ENCODE measurements at regions not wholly inside any gene's neighbourhood (a gene's known extent, or its start where the extent isn't known, plus 50 kb on each side); places are given as distances from the start of the nearest gene placed in this dataset.

DNA sequence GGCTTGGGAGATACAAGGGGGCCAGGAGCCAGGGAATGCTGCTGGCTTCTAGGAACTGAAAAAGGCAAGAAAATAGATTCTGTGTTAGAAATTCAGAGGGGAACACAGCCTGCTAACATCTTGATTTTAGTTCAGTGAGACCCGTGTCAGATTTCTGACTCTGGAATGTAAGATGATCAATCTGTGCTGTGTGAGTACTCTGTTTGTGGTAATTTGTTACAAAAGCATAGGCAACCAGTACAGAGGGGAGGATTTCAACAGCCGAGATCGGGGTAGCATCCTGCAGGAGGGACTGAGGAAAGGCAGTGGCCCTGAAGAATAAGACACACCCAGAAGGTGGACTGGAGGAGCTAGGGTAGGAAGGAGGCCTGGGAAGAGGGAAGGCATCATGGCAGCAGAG is 410.0 kb upstream of the CCDC196 start:
- no peak for DNase-seq

DNA sequence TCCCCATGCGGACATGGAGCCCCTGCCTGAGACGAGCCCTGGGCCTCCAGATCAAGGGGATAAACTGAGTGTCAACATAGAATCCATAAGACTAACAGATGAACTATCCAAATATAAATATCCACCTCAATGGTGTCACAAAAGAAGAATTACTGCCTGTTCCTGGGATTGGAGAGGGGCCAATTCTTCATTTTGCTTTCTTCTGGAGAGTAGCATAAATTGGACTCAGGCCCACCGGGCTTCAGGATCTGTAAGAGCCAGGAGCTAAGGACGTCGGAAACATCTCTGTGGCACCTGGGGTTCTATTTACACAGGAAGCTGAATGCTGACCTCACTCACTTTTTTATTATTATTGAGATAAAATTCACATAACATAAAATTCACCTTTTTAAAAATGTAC is 408.2 kb upstream of the CCDC196 start:
- DNase-seq = no peak

DNA sequence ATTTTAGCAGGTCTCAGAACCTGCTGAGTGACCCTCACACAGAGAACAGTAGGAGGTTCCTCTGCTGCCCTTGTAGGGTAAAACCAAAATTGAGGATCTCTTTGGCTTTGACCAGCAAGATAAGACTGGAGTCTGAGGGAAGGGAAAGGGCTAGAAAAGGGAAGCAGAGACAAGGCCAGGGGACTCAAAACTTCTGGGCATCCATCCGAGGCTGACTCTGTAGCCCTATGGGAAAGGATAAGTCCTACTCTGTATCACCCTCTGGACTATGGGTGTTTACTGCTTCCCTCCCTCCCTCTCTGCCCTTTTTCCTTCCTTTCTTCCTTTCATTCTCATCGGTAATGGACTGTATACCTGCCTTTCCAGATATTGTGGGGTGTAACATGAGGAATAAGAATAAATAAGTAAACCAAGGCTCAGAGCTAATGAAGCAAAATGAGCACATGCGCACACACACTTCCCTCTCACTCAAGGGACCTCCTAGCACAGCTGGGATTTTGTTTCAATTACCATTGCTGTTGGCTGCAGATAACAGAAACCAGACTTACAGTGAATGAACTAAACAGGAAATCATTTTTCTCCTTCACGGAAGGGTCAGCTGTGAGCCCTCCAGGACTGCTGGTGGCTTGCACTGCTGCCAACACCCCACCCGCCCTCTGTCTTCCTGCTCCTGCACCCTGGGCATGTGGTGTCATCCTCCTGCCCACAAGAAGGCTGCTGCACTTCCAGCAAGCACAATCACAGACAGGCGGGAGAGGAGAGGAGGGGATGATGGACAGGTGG is 404.4 kb upstream of the CCDC196 start:
- DNase-seq = no peak

DNA sequence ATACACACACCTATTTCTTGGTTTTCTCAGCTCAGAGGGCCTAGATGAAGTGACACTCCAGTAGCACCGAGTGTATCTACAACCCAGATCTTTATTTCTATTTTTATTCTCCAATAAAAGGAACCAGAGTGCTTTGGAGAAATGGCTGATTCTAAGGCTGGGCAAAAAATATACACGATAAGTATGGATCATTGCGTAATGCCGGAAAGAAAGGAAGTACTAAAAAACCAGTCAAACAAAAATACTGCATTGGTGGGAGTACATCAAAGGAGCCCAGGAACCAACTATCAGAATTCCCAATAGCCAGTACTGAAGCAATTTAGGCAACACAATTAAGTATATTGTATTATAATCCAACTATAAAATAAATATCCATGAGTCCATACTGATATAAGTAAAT is 400.9 kb upstream of the CCDC196 start:
- DNase-seq = no peak

DNA sequence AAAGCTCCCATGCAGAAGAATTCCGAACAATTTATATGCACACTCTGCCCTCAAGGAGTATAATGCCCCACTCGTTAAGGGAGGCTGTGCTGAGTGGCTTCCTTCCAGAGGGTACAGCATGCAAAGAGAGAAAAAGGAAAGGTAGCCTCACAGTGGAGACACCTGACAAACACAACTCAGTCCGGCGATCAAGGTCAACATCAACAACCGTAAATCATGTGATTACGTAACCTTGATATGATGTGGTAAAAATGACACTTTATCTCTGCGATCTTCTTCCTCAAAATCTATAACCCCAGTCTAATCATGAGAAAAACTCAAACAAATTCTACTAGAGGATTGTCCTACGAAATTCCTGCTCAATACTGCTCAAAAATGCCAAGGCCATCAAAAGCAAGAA is 400.5 kb upstream of the CCDC196 start:
- DNase-seq = no peak

DNA sequence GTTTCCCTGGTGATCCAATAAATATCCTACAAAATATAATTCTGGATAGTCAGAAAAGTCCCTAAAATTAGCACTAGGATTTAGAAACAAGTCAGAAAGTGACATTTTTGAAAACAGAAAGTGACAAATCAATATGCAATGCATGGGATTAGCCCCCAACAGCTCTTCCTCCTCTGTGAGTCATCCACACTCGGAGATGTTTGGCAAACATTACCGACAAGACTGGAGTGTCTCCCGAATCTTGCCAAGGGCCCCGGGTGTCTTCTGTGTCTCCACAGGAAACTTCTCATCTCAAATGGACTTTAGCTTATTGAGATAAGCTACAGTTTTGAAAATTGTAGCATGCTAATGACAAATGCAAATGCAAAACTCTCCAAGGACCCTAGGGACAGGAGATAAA is 398.9 kb upstream of the CCDC196 start:
- DNase-seq = no peak

DNA sequence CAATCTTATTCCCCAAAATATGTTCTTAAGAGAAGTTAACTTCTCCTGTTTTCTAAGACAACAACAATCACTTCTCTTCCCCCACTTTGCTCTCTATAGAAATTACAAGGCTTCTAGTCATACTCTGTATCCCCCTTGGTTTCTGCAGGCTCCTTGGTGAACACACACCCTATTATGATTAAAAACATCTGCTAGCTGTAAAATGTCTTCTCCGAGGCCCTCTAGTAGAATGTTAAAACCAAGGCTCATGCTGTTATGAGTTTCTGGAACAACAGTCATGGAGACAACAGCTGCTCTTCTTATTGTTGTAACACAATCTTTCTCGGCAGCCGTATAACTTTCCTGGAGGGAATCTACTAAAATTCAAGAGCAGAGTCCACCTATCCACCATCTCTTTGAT is 397.5 kb upstream of the CCDC196 start:
- DNase-seq = no peak

DNA sequence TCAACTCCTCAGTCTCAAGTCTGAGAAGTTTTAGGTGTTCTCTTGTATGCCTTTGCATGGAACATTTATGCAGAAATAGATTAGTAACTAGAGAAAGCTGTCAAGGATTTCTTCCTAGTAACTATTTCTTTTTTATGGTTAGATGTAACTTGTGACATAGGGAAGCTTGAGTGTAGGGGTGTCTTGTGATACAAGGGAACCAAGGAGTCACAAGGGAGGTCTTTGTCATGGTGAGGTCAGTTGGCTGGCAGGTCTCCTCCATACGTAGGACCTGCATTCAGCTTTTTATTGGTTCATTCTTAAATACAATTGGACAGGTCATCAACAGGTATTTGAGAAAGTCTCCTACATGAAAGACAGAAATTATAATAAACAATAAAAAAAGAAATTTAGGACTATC is 394.0 kb upstream of the CCDC196 start:
- DNase-seq = no peak

DNA sequence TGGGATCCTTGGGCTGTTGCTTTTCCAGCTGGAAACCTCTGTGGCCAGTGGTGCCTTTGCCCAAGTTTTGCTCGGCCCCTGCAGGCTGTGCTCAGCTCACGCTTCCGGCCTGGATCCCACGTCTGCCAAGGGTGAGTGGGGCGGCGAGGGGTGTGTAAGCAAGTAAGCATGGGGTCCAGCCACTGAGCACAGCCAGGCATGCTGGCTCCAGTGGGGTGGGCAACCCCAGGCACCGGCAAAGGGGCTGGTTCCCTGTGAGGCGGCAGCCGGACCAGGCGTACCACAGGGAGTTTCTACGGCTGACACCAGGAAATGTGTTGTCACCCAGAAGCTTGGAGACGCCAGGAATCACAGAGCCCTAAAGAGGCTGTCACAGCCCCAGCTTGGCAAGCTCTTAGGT is 393.4 kb upstream of the CCDC196 start:
- no peak for DNase-seq

DNA sequence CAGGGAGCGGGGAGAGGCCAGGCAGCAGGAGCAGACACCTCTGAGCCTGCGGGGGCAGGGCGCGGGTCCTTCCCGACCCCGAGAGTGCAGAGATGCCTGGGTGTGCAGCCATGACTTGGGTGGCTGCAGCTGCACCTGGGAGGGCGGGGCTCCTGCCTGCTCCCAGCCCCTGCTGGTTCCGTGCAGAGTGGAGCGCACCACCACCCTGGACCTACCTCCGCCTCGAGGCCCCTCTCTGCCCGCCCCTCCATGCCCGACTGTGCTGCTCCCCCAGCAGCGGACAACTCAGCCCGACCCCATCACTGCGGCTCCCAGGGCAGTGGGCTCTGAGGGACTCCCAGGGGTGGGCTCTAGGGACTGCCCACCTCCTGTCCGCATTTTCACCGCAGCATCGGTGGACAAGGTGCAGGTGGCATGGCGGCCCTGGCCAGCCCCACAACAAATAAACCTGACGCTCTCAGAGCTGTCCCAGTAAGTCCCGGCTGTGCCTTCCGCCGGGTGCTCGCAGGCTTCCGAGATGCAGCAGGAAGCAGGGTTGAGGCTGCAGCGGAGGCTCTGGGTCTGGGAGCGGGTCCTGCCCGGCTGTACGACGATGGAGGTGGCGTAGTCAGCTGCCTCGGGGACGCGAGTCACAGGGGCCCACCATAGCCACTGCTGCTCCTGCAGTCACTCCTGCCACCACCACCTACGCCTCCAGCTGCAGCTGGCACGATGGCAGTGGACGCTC is 392.0 kb upstream of the CCDC196 start:
- DNase-seq = no peak

DNA sequence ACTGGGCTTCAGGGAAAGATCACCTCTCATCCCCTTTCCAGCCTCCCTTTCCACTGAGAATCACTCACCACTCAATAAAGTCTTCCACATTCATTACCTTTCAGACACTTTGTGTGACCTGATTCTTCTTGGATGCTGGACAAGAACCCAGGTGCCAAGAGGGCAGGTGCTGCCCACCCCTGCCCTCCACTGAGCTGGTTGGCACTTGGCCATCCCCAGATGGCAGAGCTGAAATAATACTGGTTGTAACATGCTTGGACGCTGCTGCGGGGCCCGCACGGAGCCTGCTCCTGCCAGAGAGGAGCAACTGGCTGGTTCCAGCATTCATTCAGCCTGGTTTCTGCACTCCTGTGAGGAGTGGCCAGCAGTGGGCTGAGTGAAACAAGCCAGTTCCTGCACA is 386.7 kb upstream of the CCDC196 start:
- no peak for DNase-seq

DNA sequence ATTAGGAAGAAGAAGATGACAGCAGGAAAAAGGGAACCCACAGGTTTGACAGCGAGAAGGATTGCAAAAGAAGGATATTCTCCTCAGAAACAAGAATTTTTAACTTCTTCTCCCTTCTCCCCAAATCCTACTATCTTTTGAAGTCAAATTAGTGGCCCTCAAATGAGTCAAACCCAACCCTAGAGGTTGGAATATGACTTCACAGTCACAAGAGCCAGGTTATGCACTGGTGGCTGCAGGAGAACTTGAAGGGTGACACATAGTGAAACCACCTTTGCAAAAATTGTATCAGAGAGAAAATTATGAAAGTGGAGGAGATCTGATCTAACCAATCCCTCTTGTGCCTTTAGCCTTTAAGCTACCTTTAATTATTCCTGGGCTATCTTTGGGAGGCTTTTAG is 386.2 kb upstream of the CCDC196 start:
- no peak for DNase-seq

DNA sequence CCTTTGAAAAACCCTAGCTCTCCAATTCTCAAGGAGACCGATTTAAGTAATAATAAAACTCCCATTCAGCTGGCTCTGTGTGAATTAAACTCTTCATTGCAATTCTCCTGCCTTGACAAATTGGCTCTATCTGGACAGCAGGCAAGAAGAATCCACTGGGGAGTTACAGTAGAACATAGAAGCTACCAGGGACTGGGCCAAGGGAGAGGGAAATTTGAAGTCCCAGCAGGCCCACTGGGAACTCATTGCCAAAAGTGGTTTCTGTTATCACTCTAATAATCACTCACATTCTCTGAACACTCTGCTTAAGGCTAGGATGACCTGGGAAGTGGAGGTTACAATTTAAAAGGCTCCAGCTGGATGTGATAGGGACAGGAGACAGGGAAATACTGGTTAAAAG is 384.5 kb upstream of the CCDC196 start:
- DNase-seq = no peak

DNA sequence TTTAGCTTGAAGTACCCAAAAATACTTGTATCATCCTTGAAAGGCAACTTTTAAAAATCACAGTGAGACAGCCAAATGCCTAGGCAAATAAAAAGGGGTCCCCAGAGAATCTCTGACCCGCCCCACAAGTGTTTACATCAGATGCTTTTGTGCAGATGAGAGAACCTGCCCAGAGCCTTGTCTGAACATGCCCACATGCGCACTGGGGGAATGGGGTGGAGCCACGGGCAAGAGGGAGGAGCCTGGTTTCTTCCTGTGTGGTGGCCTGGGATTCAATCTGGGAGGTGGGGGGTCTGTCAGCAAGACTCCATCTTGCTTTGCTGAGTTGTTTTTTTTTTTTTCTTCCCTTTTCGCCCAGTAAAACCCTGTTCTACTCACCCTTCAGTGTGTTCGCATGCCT is 381.7 kb upstream of the CCDC196 start:
- no peak for DNase-seq

DNA sequence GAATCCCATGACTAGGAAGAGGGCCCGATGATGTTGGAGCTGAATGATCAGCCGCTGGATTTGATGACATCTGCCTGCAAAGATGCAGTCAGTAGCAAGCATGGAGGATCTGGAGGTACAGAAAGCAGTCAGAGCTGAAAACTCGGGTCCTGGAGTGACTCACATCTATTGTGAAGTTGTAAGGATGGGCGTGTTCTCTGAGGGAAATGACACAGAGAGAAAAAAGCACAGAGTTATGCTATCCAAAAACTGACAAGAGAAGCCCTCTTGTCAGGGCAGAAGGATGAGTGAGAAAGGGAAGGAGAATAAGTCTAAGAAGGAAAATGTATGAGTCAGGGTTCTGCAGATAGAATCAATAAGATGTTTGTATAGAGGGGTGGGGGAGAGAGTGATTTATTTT is 380.4 kb upstream of the CCDC196 start:
- no peak for DNase-seq

DNA sequence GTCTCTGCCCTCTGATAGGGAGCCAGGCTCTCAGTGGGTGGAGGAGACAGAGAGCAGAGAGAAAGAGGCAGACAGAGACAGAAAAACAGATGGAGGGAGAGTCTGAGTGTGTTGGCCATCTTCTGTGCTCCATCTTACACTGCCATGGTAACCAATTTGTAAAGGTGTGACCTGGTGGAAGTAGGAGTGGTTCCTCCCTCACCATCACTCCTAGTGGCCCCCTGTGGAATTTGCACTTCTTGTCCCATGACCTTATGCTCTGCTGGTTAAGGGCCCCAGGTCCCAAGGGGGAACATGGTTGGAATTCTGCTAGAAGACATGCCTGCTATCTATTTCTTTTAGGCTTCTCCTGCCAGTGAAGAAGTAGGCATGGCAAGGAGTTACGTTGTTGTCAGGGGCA is 376.7 kb upstream of the CCDC196 start:
- DNase-seq = no peak

DNA sequence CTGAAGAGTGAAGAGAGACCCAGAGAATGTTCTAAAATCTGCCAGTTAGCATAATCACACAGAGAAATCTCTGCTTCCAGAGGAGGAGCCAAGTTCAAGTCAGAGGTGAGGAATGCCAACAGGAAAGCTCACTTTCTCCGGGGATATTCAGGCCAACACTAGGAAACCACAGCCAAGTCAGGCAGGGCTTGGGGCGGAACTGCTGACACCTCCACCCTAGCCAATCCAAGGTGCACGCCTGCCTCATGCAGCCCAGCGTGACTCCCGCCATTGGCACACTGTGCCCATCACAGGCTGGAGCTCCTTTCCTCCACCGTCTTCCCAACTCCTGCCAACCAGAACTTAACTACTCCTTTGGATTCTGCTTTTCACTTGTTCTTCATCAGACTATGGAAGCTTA is 374.3 kb upstream of the CCDC196 start:
- peak; percentile 44 for DNase-seq

DNA sequence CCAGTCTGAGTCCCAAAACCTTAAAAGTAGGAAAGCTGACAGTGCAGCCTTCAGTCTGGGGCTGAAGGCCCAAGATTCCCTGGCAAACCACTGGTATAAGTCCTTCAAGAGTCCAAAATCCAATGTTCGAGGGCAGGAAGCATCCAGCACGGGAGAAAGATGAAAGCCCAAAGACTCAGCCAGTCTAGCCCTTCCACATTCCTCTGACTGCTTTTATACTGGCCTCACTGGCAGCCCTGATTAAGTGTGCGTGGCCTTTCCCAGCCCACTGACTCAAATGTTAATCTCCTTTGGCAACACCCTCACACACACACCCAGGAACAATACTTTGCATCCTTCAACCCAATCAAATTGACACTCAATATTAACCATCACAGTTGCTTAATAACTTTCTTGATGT is 372.1 kb upstream of the CCDC196 start:
- no peak for DNase-seq

DNA sequence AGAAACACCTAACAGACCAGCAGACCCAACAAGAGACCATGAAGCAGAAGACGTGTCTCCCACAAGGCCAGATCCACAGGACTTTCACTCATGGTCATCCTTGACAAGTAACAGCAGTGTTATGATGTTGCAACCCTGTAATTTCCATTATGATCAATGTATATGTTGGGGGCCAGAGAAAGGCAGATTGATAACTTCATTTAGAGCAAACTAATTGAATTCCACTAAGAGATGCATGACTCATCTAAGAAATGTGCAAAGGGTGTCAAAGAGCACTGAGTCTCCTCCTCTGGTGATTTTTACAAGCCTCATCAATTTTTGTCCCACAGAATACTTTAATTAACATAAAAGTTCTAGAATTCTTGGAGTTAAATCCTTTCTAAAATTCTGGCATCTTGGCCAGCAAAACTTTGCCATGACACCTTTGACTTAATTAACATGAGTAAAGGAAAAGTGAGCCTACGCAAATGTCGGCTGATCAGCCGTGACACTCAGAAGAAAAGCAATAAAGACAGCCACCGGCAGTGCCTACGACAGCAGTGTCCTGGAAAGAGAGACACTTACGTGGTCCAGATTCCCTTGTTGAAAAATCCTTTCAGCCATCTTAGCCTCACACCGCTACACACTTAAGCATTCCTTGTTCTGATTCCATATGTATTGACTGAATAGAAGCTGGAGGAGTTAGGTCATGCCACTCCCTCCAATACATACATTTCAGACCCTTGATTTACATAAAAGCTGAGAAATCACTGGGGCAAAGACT is 370.2 kb upstream of the CCDC196 start:
- DNase-seq = no peak

DNA sequence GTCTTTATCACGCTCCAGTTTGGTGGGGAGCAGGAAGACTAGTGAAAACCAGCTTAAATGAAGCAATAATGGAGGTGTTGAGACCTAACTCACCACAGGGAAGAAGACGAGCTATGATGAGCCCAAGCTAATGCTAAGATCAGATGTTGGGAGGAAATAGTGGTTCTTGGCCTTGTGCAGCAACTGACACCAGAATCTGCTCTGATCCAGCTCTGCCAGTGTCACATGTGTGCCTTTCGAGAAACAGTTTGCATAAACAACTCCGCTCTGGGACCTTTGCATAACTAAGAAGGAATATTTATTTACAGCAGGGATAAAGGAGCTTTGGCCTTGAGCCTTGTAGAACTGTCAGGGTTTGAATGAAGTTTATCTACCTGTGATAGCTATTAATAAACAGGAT is 369.4 kb upstream of the CCDC196 start:
- DNase-seq = no peak

DNA sequence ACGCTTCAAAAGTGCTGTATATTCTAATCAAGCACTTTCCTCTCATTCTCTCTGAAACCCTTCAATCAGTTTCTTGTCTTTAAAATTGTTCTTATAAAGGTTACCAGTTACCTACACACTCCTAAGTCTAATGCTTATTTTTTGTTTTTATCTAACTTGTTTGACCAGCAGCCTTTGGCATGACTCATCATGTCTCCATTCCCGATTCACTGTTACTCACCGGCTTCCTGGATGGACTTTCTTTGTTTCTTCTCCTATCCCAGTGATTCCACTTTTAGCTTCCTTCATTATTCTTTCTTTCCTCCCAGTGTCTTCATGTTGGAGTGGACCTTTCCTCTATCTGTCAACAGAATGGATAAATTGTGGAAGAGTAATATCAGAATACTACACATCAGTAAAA is 368.6 kb upstream of the CCDC196 start:
- no peak for DNase-seq

DNA sequence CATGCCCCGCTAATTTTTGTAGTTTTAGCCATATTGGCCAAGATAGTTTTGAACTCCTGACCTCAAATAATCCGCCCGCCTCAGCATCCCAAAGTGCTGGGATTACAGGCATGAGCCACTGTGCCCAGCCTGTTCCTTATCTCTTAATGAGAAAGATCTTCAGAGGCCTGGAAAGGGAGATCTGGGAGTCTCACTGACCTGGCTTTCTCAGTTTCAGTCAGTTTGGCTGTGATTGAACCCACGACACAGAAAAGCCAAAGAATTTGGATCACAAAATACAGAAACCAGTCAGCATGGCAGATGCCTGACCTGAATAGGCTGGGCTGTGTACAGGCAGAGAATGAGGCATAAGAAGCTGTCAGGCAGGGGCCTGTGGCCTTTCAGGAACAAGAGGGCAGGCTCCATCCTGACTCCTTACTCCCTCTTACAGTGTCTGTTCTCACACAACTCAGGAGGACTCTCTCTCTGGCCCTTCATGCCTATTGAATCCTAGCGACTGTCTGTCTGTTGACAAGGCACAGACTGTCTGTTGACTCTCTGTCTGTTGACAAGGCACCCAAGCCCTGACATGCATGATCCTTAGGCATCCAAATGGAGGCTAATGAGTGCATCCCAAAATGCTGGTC is 366.5 kb upstream of the CCDC196 start:
- no peak for DNase-seq

DNA sequence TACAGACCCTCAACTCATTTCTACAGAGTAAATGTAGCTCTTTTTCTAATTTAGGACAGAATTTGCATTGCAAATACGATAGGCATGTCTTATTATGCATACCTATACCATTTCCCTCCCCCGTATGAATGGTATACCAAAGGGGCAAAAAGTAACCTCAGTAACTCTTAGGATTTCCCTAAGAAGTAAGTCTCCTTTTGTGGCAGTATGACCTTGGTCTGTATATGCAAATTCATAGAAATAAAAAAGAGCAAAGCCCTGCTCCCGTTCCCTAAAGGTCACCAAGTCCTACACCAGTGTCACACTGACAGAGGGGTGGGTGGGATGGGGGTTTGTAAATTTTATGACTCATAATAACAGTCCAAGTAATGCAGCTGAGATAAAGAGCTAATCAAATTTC is 365.8 kb upstream of the CCDC196 start:
- DNase-seq = no peak

DNA sequence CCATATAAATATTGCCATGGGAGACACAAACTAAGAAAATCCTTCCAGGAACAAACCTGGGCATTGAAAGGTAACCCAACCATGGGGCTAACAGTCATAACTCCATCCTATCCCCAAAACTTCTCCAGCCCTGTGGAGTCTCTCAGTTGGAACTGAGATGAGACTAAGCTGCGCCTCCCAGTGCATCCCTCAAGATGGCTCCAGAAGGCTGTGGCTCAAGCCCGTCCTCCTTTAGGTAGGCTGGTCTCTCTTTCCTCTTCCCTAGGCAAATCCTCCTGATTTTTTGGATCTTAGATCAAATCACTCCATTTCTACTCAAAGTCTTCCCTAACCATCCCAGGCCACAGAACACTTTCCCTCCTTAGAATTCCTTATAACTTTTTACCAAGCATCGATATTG is 364.3 kb upstream of the CCDC196 start:
- no peak for DNase-seq

All from left hindlimb (tissue), 1 donor.